GM21737 (cell line): ENCODE measurements at regions not wholly inside any gene's neighbourhood (a gene's known extent, or its start where the extent isn't known, plus 50 kb on each side); places are given as distances from the start of the nearest gene placed in this dataset.

Experiments used
- ATAC-seq: cut with Tn5 transposase; IDR thresholded peaks from one replicate; pipeline ENCODE4 v1.9.1; 2021; ENCODE audit warnings: mild to moderate bottlenecking, moderate library complexity; ENCODE audit not compliant: unreplicated experiment

DNA sequence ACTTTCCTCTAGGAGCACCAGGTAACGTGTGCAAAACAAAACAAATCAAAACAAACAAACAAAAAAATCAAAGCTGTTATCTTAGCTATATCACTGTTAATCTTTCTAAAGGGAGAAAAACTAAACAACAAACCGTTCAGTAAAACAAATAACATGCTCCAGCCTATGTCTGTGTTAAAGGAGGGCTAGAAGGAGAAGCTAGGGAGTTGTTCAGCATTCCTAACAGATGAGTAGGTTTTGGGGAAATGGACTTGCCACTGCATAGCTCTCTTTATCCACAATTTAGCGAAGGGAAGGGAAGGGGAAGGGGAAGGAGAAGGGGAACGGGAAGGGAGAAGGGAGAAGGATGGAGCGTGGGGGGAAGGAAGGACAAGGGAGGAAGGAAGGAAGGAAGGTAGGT is 134.2 kb upstream of the AKR1E2 start:
- no peak for ATAC-seq

DNA sequence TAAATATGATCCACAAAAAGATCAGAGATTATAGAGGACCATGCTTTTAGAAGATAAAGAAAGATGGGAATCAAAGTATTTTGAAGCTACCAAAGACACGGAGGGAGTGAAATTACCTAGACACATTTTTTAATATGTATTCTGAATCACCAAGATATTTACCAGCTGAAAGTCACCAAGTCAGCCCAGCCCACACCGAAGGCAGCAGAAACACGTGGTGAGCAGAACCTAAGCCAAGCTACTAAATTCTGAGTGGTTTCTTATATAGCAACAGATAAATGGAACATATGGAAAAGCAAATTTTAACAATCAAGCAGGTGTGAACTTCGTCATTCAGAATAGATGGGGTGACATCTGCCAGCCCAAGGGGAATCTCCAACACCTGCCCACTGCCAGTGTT is 134.7 kb upstream of the AKR1E2 start:
- no peak for ATAC-seq

DNA sequence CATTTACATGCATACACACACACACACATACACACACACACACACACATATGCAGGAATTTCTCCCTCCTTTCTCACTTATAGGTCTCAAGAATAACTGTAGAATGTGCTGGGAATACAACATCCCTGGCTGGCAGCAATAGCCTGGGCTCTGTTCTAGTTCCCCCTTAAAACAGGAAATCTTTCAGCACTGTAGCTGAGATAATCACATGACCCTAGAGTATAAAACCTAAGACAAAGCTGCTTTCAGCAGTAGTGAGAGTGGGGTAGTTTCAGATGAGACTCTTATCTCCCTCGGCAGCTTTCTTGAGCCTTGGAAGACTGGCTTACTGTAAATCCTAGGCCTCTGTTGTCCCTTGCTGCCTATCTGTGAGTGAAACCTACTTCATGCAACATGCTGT is 137.4 kb upstream of the AKR1E2 start:
- no peak for ATAC-seq

DNA sequence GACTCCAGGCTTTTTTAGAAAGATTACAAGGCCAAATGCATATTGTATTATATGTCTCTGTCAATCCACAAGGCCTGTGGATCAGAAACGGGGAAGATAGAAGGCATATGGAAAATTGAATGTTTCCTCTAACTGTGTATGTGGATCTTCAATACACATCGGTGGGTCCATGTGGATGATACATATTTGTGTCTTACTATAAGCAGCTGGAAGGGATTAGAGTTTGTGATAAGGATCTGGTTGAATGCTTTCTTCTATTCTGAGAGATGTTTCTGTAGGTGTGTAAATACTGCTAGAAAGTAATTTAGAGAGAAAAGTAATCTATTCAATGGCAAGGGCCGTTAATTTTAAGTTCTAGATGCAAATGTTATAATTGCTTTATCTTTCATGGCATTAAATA is 137.8 kb upstream of the AKR1E2 start:
- ATAC-seq = no peak

DNA sequence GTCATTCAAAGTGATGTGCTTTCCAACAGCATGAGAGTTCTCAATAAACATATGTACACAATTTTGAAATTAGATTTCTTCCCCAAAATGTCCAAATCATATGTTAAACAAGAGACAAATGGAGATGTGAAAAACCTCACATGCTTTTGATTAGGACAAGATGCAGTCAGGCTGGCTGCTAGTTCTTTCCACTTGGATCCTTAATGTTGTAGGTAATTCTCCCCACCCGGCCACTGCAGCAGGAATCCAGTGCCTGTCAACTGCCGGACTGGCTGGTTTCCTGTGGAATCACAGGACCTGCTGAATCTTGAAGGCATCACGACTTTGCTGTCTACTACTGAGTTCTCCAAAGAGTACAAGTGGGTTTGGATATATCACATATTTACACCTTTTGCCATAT is 138.6 kb upstream of the AKR1E2 start:
- no peak for ATAC-seq

DNA sequence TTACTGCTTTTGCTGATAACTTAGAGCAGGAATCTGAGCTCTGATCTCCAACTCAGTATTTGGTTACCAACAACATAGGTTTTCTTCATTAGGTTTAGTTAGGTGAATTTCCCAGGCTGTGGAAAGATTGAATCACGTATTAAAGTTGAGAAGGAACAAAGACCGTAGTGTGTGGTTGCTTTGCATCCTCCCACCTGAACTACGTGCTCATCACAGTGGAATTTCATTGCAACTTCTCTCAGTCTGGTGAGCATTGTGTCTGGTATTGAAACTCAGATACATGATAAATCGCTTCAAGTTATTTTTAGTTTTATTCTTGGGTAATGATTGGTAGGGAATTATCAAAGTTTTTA is 139.4 kb upstream of the AKR1E2 start:
- ATAC-seq = no peak

DNA sequence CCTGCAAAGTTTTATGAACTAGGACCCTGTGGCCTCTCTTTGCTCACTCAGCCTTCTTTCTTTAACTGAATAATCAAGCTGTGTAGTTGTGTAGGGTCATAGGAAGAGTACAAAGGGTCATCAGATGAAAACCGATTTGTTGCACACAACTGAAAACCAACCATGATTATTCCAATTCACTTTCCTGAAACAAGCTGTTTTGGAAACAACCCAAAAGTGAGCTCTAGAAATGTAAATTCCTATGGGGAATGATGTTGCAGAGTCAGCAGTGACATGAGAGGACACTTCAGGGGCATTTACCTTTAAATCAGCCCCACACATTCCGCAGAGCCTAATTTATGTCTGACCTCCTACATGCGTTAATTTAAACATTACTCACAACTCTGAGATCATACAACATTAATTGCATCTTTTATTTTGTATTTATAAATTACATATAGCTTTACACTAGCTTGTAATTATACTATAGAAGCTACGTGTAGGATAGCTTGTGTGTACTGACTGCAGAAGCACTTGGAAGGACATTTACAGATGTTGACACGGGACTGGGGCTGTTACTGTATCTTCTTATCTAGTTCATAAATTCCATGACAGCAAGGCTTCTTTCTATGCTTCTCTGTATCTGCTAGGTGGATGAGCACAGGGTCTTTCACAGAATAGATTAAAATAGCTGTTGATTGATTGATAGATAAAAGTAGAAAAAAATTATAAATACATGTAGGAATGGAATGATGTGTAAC is 139.9 kb upstream of the AKR1E2 start:
- no peak for ATAC-seq

DNA sequence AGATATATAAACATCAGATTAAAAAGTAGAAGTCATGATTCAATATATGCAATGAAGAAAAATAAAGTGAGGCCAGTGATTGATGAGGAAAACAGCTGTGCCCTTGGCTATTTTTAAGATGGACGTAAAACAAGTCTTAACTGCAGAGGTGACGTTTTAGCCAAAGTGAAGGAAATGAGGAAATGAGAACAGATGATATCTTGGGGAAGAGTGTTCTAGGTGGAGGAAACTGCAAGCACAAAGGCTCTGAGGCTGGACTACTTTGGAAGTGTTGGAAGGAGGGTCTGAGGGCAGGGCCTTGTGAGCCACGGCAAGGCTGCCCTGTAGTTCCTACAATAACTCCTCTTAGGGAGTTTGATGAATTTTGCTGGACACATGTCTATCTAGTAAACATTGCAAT is 140.5 kb upstream of the AKR1E2 start:
- ATAC-seq = no peak

DNA sequence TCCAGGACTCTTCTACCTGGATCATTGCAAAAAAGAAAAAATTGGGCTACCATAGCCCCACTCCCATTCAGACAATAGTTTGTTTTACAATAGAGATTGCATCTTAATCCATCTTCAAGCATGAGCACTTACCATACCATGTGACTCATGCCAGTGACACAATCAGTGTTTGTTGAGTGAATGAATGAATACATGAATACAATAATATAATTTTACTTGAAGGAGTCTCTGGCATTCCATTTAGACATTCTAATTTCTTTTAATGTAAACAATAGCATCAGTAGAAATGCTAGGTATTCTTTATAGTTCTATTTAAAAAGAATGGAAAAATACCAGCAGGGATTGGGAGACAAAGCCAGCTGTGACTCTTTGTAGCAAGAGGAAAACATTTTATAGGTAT is 141.6 kb upstream of the AKR1E2 start:
- ATAC-seq = no peak

DNA sequence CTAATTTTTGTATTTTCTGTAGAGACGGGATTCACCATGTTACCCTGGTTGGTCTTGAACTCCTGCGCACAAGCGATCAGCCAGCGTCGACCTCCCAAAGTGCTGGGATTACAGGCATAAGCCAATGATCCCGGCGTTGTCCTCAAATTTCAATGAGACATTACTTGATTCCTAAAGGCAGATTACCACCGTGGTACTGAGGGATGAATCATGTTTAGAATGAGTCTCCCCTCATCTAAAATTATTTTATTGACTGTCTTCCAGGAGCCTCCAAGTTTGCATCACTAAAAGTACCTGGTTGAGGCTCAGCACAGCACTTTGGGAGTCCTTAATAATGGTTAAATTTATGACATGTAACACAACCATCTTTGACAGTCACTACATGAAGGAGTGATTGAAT is 142.2 kb upstream of the AKR1E2 start:
- no peak for ATAC-seq

DNA sequence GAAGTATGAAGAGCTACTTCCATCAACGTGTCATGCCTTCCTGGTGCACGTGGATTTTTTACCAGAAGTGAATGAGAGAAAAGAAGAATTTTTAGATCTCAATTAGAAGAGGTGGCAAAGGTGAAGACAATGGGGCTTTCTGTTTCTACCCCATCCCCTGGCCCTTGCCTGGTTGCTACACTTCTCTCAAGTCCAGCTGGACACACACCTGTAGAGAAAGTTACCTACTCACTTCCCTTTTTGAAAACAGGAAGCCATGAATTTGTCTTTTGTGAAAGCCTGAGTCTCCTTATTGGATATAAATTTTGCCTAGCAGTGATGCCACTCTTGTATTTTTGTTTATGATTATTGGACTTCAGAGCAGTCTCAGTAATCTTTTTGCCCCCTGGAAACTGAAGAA is 142.9 kb upstream of the AKR1E2 start:
- no peak for ATAC-seq

DNA sequence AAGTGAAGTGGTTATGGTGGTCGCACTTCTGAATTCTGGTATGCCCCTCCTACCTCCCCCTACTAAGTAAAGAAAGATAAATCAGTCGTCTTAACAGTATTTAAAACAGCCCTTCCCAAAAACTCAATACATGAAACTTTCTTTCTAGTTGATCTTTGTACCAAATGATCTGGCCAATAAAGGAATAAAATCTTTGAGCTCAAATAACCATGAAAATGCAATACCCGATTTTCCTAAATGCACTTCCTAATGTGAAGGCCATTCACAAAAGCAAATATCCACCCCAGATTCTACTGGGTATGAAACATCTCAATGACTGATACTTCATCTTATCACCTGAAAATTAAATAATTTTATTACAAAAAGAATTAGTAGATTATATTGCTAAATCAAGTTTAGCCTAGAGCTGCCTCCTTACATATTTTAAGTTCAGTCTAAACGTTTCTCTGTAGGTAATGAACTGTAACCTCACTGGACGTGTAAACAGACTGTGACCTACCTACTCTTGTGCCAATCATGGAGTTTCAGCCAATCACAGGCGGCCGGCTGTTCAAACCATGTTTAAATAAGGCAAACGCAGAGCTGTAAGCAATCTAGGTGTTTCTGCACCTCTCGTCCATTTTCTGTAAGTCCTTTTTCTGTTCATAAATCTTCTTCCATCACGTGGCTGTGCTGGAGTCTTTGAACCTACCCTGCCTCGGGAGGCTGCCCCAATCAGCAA is 146.9 kb upstream of the AKR1E2 start:
- ATAC-seq = no peak

DNA sequence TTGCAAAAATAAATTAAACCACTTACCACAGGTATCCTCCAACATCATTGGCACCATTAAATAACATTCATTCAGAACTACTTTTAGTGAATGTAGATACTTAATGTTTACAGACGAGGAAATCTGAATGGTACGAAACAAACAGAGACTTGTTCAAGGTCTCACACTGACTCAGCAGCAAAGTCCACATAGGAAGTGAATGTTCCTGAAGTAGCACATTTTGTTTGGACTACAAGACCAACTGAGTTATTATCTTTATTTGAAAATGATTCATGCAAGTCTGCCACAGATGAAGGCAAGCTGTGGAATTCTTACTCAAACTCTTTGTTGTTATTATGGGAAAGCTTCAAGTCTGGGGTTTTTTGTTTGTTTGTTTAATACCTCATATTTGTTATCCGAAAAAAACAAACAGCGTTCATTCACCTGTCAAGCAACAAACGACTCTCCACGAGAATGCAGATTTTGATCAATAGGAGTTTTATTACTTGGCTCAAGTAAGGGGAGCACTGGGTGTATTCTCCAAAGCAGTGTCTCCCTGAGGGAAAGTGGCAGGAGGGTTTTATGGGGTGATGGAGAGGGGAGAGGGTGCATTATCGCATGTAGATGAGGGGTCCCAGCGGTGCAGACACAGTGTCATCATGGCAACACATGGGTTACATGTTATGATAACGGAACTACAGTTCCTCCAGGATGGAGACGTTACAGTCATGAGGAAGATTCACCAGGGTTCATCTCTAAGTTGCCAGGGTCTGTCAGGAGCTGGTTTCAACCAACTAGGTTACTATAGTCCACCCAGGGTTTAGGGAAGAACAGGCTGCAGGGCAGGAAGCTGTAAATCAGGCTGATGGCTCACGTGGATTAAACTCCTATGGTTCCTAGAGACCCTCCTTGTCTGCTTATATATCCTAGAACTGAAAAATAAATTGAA is 147.7 kb upstream of the AKR1E2 start:
- ATAC-seq = no peak

DNA sequence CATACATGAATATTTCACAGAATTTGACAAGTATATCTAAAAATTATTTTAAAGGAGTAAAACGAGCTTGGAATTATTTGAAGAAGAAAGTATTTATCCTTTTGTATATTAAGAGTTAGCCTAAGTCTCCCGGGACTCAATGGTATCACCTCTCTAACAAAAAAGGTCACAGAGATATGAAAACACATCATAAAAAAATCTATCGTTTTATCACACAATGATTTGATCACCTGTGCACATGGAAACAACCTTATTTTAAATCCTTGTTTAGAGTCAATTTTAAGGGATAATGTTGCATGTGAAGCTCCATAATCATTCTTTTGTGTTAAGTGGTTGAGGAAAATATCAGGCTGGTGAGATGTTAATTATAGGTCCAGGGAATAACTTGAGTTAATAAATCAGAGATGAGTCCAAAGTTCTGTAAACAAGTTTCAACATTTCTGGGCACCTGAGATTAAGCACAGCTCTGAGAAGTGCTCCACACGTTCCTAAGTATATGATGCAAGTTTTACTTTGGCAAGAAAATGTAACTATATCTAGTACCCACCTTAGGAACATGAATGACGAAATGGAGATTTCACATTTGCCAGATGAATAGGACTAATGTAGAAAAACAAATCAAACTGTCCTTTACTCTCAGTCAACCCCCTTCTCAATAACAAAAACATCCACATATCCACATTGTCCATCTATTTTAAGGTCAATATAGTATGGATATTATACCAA is 148.5 kb upstream of the AKR1E2 start:
- ATAC-seq = no peak

DNA sequence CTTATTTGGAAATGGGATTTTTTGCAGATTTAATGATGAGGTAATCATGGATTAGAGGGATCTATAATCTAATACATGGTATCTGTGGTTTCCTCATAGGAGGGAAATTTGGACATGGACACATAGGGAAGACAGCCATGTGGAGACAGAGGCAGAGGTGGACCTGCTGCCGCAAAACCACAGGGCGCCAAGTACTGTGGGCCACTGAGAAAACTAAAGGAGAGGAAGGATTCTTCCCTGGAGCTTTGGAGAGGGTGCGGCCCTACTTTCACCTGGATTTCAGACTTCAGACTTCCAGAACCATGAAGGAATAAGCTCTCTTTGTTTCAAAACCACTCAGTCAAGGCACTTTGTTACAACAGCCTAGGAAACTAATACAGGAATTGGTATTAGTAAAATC is 149.4 kb upstream of the AKR1E2 start:
- no peak for ATAC-seq

DNA sequence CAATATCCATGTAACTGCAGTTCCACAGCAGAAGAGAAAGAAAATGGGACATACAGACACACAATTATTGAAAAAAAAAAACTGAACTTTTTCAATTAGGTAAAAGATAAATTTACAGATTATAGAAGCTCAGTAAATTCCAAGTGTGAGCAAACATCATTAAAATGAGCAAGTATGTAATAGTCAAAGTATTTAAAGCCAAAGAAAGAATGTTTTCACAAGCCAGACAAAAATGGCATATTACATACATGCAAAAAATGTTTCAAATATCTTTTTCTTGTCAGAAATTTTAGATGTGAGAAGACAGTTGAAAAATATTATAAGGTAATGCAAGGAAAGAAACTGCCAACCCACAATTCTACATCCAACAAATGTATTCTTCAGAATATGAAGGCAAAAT is 150.2 kb upstream of the AKR1E2 start:
- no peak for ATAC-seq

DNA sequence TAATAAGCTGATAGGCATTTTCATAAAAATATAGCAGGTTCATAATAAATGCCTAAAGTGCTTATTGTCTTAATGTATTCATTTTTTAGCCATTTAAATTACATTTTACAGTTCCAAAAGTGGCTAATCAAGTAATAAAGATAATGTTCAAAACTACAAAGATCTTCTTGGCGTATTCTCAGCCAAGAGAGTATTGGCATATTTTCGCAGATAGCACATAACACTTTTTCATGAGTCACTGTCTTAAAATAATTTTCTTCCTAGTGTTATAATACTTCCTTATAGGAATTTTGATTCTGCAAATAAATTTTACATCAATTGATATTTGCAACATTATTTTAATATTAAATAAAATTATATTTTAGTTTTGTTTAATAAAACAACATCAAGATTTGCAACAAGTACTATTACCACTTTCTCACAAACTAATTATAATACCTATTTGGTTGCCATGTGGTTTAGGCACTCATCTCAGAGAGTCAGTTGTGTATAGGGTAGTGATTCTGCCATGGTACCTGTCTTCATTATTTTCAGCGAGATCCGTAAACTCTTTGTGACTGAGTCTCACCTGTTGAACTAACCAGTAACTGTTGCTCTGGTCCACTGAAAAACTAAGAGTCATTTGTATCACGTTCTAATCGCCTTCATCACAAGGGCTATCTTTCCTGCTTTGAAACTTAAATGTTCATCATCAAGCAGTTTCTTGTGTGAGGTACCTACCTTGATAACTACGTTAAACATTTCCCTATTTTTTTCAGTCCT is 152.5 kb upstream of the AKR1E2 start:
- ATAC-seq = no peak

DNA sequence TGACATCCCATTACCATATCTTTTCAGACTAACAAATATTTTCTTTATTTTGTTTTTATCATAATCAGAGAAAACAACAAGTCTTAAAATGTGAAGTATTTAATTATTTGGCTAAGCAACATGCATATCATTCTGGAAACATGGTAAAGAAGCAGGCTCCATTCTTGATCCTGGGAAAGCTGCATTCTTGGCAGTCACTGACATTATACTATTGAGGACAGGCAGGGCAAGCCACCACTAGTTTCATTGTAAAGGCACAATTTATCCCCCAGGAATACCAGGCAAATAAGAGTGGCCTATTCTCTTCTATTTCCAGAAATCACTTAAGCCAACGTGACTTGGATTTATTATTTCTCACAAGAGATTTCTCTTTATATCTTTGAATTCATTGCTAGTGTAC is 153.8 kb upstream of the AKR1E2 start:
- no peak for ATAC-seq

DNA sequence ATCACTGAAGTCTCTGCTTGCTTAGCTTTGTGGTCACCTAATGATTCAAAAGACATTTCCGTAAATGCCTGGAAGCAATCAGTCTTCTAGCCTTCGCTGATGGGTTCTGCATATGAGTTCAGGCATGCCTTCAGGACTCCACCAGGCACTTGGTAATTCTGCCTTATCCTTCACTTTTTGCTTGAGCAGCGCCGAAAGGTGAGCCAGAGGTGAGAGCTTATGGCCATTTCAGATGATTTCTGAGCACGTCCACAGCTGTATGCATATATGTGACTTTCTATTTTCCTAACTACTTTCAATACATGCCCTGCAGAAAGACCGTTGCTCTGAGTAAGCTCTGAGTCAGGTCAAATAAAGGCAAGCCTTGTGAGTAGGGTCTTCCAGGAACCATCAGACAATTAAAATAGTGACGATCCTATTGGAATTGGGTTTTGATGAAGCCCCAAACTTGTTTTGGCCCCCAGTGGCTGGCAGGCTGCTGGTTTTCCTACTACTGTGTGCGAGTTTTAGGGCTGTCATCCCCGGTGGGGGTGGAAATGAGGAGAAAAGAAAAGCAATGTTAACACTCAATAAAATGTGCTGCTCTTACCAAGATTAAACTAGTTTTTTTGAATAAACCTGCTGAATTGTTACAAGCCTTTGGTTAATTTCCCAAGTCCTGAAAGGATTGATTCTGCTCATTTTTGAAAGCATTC is 154.4 kb upstream of the AKR1E2 start:
- no peak for ATAC-seq

DNA sequence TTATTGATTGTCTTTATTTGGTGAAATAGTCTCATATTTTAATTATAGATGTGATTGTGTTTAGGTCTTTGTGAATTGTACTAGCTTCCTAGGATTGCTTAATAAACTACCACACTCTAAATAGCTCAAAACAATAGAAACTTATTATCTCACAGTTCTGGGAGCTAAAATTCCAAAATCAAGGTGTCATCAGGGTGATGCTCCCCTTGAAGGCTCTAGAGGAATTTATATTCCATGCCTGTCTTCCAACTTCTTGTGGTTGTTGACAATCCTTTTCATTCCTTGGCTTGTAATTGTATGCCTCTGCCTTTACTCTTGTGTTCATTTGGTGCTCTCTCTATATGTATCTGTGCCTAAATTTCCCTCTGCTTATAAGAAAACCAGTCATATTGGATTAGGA is 155.3 kb upstream of the AKR1E2 start:
- ATAC-seq = no peak
